GOT3 (cell line): ENCODE measurements at regions not wholly inside any gene's neighbourhood (a gene's known extent, or its start where the extent isn't known, plus 50 kb on each side); places are given as distances from the start of the nearest gene placed in this dataset.

Experiments
- DNase-seq: peaks from one replicate; lab custom pipeline; 2025; ENCODE audit warnings: mixed read lengths; lab: John Stamatoyannopoulos, UW

GRCh38 chr16:51430716-51431369 is 279.8 kb upstream of the SALL1 start:
- no peak for DNase-seq

DNA sequence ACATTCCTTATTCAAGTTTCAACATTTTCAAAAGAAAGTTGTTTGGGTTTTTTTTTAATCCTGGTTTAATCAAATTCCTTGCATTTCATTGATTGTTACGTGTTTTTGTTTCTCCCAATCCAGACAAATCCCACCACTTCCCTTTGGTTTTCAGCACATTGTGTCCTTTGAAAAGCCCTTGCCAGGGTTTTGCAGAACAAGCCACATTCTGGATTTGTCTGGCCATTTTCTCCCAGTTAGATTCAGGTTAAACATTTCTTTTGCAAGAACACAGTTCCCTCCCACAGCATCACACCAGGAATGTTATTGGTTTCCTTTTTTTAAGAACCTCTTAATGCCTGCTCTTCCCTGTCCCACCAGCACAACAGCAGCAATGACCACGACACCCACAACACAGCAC is 278.0 kb upstream of the SALL1 start:
- no peak for DNase-seq

- DNase-seq = no peak
These were observed 276.0 kb upstream of the SALL1 start for GRCh38 chr16:51427085-51427484.

DNA sequence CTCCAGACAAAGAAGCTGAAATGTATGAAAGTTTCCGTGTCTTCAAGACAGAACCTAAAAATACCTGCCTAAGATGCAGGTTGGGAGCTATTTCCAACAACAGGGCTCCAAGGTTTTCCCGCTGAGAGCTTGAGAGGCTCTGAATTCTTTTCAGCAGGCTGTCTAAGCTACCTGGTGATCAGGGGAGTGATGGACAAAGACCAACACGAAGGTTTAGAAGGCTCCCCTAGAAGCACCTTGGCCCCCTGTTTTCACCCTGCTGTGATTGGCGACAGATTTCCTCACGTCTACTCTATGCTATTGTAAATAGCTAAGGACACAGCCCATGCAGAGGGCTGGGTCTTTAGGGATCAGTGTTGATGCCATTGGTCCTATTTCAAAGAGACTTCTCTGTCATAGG is 275.2 kb upstream of the SALL1 start:
- no peak for DNase-seq

DNA sequence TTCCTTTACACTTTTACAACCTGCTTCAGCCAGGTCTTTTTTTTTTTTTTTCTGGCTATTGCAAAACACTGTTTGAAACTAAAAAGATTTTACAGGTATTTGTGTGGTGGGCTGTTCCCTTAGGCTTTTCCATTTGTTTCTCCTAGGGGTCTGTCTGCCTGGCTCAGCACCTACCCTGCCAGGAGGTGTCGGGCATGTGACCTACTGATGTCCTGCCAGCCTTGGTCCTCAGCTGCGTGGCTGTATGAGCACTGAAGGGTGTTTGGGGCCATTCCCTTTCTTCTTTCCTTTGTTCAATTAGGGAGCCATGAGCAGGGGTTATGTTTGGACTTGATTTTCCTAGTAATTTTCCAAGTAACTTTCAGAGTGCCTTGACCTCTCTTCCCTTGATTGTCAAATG is 269.2 kb upstream of the SALL1 start:
- no peak for DNase-seq

GRCh38 chr16:51419768-51420167 is 268.7 kb upstream of the SALL1 start:
- DNase-seq = no peak

- DNase-seq = no peak
These were observed 267.2 kb upstream of the SALL1 start for GRCh38 chr16:51418258-51418657.

DNA sequence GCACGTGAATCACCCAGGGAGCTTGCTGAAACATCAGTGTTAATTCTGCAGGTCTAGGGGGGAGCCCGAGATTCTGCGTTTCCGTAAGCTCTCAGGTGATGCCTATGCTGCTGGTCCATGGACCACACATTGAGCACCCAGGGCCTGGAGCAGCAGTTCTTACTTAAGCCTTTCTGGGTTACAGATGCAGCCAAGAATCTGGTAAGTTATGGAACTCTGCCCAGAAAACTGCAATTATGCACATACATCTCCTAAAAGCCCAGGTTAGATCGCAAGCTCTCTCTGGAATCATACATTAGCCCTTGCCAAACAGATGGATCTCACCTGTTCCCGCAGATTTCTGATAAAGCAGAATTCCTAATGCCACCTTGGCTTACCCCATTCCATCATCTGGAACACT is 265.9 kb upstream of the SALL1 start:
- DNase-seq = no peak

DNA sequence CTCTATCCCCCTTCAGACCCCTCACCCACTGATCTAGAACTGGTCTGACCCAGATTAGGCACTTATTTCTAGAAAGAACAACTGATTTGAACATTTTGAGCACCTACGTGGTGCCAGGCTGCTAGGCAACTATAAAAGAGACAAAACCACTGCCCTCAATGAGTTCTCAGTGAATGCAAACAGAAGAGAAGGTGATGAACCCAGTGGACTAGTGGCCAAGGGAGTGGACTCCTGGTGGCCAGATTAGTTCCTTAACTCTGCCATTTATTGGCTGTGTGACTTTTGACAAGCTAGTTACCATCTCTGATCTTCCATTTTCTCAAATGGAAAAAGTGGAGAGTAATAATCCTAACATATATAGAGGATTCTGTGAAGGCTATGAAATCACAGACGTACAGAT is 259.1 kb upstream of the SALL1 start:
- DNase-seq = no peak

- DNase-seq = no peak
These were observed 258.1 kb upstream of the SALL1 start for GRCh38 chr16:51409001-51409675.

DNA sequence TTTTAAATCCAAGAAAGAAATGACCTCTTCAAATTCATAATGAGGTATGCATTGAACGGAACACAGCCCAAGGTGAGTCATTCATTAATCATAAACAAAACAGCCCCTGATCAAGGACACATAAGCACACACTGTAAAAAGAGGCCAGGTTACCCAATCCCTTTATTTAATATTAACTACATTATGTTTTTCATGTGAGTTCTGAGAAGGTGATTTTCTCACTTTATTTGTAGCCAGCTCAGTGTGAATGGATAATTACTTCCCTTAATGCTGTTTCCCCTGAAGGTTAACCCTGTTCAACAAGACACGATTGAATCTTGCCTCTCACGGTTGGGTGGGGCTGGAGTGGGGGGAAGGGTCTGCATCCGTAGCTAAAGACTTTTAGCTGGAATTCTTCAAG is 257.3 kb upstream of the SALL1 start:
- DNase-seq = no peak

DNA sequence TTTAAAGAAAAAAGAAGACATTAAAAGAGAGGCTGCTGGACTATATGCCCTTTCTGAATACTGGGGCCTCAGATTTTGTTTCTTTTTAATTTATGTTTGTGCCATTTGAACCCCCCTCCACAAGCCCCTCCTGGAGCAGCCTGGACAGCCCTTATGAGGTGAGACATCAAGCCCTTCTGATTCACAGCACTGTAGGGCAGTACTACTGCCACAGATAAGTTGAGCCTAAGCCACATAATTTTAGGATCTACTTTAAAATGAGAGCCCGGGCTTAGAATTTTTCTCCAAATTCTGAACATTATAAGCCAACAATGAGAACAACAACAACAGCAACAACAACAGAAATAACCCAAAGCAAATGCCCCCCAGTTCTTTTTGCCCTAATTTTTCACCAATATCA is 256.9 kb upstream of the SALL1 start:
- no peak for DNase-seq

DNA sequence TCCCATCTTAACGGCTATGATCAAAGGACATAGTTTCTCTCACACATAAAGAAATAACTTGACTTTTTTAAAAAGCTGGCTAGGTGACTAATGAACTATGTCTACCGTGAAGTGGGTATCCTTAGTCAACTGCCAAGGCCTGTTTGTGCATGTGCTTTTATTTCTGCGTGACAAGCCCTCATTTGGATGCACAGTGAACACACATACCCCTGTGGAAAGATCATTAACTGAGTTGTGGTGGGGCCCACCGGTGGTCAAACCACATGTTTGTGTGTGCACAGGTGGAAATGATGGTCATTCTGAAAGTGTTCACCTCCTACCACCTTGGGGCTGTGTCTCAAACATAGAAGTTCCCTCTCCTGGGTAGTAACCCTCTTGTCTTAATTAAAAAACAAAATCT is 256.1 kb upstream of the SALL1 start:
- DNase-seq = no peak

DNA sequence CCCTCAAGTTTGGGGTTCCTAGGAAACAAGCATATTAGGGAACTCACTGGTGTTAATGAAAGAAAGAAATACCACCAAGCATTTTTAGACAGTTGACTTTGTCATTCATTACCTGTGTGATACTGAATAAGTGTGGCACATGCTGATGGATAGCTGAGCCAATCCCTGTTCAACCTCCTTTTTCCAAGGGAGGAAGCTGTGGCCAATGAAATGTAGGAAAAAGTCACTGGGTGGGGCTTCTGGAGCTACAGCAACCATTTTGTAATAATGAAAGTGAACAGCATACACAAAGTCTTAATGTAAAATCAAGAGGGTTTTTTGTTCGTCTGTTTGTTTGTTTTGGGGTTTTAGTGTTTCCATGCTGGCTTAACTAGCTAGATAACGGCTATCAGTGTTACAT is 254.3 kb upstream of the SALL1 start:
- DNase-seq = no peak

GRCh38 chr16:51404386-51404785 is 253.3 kb upstream of the SALL1 start:
- no peak for DNase-seq

DNA sequence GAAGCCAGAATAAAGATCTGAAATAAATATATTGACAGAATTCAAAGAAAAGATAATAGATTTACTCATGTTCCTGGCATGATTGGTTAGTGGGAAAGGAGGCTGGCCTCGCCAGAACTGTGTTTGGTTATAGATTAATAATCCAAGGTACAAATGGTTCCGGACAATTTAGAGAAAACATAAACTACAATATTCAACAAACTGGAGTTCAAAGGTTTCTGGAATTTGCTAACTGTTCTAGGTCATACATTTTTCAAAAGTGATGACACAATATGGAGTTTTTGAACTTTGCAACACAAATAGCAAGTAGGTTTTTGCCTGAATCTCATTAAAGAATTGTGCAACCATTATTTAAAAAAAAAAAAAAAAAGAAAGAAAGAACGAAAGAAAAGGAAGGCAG is 251.7 kb upstream of the SALL1 start:
- no peak for DNase-seq

DNA sequence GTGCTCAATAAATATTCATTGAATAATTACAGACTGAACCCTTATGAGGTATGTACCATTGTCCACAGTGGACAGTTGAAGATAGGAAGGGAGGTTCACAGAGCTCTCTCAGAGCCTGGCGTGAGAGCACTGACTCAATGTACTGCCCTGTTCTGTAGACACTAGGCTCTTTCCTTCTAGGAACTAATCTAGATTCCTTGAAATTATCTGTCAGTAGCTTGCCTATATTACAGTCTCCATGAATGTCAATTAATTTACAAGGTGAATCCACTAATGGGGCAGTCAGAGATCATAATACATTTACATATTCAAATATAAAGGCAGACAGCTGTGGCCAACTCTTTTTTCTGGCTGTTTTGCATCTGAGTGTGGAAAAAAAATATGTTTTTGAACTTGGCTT is 251.2 kb upstream of the SALL1 start:
- no peak for DNase-seq

- DNase-seq = no peak
These were observed 250.6 kb upstream of the SALL1 start for GRCh38 chr16:51401673-51402072.

DNA sequence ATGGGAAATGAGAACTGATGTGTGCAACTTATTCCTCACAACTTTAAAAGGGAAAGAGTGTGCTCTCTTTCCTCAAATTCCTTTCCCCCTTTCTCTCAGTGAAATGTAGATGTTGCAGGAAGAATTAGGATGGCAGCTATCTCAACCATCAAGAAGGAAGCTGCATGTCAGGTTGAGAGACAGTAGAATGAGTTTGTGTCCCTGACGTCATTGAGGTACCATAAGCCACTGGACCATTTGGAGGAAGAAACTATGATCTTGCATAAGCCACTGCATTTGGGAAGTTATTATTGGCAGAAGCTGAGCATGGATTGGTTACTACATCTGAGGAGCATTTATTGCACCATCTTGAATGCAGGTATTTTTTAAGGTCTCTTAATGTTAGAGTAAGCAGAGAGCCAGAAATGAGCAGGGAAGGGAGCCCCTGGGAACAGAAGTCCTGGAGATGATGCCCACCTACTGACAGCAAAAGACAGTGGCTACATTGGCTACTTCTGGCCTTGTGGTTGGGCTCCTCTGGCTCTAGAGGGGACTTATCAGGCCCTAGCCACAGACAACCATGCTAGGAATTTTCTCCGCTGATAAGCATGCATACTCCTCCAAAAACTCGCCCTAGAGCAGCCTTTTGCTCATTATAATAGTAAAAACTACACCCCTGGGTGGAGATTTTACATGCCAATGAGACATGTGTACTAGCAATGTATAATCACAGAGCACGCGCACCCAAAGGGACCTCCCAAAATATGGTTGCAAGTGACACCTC is 249.0 kb upstream of the SALL1 start:
- no peak for DNase-seq

DNA sequence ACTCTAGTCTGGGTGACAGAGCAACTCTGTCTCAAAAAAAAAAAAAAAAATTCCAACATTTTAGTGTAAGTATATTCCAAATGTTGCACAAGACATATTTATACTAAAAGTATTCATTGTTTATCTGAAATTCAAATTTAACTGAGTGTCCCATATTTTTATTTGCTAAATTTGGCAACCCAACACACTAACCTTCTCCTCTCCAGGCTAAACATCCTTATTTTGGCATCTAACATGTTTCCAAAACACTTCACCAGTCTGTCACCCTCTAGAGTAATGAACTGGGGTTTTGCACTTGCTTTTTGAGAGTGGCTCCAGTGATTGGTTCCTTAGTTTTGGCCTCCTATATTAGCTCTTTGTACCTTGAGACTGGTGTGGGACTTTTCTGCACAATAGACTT is 243.4 kb upstream of the SALL1 start:
- no peak for DNase-seq

GRCh38 chr16:51393381-51394005 is 242.4 kb upstream of the SALL1 start:
- DNase-seq = no peak

DNA sequence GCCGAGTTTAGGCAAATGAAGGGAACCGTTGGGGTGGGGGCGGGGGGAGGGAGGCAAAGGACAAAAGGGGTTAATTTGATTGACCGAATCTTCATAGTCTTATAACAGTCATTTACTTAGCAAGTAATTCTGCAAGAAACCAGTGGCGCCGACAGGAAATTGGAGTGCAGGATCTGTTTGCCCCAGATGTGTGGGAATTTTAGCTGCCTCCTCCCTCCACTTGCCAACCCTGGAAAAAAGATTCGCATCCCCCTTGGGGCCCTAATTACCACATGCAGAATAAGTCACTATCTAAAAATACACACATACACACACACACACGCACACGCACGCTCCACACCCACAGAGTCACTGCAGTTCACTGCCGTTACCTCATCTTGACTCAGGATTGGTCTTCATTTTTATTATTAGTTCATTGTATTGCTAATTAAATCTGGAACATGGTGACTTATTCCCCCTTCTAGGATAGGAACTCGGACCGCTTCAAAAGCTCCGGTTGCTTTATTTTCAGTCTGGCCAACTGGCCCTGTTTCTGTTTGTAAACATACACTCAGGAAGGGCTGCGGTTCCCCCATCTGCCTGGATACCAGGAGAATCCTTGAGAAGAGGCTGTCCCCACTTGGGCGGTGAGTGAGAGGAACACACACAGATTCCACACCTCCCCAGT is 241.6 kb upstream of the SALL1 start:
- DNase-seq = peak; percentile 58
